DOHH2 (cell line): ENCODE measurements at regions not wholly inside any gene's neighbourhood (a gene's known extent, or its start where the extent isn't known, plus 50 kb on each side); places are given as distances from the start of the nearest gene placed in this dataset.

Experiments used
- EZH2phosphoT487 ChIP-seq: fragments of 200-600 bp; sonication (generic); IDR thresholded peaks from 2 replicates; pipeline ENCODE4 v1.6.1; 2017; ENCODE audit warnings: borderline replicate concordance, mild to moderate bottlenecking, antibody characterized with exemption, low read length, moderate library complexity, mixed read lengths
- TF ChIP-seq, protein P1 (sequence below): fragments of 200-600 bp; sonication (generic); IDR thresholded peaks from one replicate; pipeline ENCODE4 v1.5.1; 2014; ENCODE audit warnings: antibody characterized with exemption, mild to moderate bottlenecking, low read depth, low read length; ENCODE audit not compliant: poor library complexity, severe bottlenecking

DNA sequence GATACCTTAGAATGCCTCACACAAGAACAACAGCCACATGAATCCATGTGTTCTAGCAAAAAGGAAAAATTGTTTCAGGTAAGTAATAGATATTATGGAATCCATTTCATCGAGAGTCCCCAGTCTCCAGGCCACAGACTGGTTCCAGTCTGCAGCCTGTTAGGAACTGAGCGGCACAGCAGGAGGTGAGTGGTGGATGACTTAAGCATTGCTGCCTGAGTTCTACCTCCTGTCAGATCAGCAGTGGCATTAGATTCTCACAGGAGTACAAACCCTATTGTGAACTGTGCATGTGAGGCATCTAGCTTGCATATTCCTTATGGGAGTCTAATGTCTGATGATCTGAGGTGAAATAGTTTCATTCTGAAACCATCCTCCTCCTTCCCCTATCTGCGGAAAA, 207.0 kb downstream of the CSNK1G3 start:
- TF ChIP-seq, protein P1, sequence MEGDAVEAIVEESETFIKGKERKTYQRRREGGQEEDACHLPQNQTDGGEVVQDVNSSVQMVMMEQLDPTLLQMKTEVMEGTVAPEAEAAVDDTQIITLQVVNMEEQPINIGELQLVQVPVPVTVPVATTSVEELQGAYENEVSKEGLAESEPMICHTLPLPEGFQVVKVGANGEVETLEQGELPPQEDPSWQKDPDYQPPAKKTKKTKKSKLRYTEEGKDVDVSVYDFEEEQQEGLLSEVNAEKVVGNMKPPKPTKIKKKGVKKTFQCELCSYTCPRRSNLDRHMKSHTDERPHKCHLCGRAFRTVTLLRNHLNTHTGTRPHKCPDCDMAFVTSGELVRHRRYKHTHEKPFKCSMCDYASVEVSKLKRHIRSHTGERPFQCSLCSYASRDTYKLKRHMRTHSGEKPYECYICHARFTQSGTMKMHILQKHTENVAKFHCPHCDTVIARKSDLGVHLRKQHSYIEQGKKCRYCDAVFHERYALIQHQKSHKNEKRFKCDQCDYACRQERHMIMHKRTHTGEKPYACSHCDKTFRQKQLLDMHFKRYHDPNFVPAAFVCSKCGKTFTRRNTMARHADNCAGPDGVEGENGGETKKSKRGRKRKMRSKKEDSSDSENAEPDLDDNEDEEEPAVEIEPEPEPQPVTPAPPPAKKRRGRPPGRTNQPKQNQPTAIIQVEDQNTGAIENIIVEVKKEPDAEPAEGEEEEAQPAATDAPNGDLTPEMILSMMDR = no peak
- no peak for TF ChIP-seq EZH2phosphoT487
